DMS114 treated with DMSO at 0.1 percent for 48 hours (cell line): ENCODE measurements at regions not wholly inside any gene's neighbourhood (a gene's known extent, or its start where the extent isn't known, plus 50 kb on each side); places are given as distances from the start of the nearest gene placed in this dataset.
"Not testable (repeated sequence)": the region's sequence is repeated elsewhere in the genome, so short reads cannot be mapped to it uniquely, and the experiment has no call there.

Source experiments
- DNase-seq: peaks from one replicate; lab custom pipeline; 2025; ENCODE audit not compliant: unreplicated experiment; lab: John Stamatoyannopoulos, UW

DNA sequence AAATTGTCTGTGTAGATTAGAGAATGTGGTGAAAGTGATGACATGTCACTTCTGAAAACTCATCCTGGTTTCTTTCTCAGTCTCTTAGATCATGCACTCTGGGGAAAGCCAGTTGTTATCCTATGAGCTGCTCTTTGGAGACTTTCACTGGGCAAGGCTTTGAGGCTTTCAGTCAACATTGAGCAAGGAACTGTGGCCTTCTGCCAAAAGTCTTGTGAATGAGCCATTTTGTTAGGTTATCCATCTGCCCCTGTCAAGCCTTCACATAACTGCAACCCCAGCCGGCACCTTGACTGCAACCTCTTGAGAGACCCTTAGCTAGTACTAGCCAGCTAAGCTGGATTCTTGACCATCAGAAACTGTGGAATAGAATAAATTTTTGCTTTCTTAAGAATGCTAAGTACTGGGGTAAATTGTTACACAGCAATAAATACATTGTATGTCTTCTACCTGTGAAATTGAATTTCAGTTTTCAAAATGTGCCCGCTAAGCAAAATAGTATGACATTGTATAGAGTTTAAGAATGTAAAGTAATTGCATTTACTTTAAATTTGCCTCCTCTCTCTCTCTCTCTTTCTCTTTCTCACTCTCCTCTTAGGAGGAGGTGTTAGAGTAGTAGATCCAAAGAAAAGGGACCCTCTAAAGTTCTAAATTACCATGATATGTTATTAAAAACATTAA, 1273.0 kb downstream of the RAPGEF2 start:
- DNase-seq = no peak

DNA sequence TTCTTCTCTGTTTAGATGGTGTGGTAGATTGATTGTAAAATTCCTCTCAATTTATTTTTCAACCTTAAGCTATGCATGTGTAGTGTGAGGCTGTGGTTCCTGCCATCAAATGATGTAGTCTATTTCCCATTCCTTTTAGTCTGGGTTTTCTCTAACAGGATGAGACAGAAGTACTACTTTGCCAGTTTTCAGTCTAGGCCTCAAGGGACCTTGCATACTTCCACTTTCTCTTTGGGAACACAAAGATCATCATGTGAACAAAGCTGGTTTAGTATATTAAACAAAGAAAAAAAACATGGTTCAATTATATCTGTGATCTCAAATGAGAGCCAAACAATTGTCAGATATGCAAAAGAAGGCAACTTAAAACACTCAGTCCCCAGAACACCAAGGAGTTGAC, 1284.0 kb downstream of the RAPGEF2 start:
- DNase-seq = no peak

DNA sequence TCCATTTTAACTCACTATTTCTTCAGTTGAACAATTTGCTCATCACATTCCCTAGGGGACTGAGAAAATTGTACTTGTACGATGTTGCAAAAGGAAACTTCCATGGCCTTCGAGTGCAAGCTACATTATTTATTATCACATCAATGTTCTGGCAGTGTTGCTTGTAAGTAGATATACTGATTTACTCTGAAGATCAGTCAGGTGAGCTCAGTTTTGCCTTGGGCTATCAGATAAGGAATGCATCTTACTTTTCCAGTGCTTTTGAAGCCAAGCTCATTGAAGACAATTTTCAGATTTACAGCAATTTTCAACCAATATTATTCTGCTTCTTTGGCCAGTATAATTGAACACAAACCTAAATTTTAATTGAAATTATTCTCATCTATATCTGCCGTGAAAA, 1296.9 kb downstream of the RAPGEF2 start:
- DNase-seq = no peak

DNA sequence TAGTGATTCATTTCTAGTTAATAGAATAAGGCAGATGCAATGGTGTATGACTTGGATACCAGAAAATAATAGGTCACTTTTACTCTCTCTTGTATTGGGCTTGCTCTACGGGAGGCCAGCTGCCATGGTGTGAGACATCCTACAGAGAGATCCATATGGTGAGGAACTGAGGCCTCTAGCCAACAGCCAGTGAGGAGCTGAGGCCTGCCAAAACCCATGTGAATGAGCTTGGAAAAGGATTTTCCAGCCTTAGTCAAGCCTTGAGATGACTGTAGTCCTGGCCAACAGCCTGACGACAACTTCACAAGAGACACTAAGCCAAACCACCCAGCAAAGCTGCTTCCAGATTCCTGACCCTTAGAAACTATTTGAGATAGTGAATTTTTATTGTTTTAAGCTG, 1300.2 kb downstream of the RAPGEF2 start:
- no peak for DNase-seq

DNA sequence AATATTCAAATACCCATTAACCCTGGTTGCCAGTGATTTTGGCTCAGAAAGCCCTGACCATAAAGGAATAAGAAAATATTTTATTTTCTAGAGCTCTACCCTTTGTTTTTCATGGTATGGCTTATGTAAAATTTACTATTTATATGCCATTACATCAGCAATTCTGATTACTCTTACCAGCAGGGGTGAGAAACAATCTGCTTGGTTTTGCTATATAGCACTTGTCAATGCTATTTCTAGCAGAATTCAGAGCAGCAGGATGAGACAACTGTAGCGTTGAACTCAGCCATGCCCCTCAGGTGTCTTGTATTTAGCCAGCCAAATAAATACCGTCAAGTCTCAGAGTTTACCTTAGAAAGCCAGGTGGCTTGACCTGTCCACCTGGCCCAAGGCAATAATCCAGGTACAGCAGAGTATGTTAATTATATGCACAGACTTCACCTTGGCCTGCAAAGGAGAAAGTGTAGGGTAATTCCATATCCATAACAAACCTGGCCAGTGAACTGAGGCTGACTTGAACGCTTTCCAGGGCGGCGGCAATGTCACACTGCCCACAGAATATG, 1303.5 kb downstream of the RAPGEF2 start:
- DNase-seq = no peak

DNA sequence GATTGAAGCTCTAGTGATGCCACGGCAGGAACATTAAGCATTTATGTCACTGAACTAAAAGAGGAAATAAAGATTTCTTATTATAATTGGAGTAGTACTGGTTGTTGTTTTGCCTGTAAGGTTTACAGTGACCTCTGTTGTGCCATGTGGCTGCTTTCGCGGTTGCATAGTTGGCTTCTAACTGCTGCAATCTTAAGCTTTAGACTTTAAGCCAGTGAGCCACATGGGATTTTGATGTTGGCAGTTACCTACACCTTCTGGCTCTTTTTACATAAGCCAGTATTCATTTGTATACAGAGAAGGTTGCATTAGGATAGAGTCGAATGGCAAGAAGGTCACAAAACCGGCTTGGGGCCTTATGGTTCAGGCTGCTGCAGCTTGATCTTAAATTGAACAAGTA, 1311.6 kb downstream of the RAPGEF2 start:
- no peak for DNase-seq

DNA sequence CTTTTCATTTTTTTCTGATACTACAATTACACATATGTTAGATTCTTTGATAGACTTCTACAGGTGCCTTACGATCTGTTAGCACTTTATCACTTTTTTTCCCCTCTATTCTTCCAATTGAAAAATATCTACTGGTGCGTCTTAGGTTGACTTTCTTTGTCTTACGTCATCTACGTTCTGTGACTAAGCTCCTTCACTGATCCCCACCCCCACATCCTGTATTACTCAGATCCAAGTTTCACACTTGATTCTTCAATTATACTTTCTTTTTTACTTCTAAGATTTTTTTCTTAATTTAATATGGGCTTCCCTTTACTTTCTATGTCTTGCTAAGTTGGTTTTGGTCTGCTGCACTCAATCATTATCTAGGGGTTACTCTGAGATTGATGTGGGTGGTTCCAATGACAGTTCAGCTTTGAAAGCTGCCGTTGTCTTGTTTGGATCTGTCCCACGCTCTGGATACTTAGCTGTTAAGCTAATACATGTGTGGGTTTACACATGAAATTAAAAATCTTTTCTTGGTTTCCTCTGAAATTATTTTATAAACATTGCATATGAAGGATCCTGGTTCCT, 1321.1 kb downstream of the RAPGEF2 start:
- DNase-seq = no peak

DNA sequence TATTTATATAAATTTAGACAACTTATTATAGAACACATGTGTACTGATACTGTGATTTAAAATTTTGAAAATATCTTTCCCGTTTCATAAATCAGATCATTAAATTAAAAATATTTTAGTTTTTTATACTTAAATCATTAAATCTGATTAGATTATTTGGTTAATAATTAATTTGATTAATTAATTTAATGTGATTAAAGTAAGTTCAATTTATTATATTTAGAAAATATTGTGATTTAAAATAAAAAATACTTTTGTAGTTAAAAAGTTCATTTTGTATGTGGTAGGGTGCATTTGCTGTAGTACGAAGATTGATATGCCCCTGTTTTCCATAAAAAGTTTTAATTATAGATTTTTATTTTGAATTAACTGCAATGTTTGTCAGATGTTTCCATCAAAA, 1323.4 kb downstream of the RAPGEF2 start:
- no peak for DNase-seq

DNA sequence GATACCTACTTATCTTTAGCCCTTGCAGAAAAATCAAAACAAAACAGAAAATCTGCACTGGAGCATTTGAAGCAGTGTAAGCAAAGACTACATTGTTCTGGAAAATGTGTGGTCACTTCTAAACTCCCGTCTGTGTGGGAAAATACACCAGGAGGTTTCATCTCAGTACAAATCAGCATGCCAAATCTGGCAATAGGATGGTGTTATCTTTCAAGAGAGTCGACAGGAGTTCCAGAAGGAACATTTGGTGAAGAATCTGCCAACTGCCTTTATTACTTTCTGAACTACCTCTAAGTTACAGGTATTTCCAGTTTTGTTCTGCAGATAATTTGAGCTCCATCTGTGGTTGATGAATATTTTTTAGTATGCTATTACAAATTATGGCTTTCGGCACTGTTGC, 1348.0 kb downstream of the RAPGEF2 start:
- no peak for DNase-seq

DNA sequence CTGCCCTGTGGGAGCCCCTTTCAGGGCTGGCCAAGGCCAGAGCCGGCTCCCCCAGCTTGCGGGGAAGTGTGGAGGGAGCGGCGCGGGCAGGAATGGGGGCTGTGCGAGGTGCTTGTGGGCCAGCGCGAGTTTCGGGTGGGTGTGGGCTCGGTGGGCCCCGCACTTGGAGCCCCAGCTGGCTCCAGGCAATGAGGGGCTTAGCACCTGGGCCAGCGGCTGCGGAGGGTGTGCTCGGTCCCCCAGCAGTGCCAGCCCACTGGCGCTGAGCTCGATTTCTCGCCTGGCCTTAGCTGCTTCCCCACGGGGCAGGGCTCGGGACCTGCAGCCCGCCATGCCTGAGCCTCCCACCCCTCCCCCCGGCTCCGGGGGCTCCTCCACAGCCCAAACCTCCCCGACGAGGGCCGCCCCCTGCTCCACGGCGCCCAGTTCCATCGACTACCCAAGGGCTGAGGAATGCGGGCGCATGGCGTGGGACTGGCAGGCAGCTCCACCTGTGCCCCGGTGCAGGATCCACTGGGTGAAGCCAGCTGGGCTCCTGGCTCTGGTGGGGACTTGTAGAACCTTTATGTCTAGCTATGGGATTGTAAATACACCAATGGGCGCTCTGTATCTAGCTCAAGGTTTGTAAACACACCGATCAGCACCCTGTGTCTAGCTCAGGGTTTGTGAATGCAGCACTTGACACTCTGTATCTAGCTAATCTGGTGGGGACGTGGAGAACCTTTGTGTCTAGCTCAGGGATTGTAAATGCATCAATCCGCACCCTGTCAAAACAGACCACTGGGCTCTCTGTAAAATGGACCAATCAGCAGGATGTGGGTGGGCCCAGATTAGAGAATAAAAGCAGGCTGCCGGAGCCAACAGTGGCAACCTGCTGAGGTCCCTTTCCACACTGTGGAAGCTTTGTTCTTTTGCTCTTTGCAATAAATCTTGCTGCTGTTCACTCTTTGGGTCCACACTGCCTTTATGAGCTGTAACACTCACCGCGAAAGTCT, 1379.1 kb downstream of the RAPGEF2 start:
- DNase-seq = not testable (repeated sequence)

DNA sequence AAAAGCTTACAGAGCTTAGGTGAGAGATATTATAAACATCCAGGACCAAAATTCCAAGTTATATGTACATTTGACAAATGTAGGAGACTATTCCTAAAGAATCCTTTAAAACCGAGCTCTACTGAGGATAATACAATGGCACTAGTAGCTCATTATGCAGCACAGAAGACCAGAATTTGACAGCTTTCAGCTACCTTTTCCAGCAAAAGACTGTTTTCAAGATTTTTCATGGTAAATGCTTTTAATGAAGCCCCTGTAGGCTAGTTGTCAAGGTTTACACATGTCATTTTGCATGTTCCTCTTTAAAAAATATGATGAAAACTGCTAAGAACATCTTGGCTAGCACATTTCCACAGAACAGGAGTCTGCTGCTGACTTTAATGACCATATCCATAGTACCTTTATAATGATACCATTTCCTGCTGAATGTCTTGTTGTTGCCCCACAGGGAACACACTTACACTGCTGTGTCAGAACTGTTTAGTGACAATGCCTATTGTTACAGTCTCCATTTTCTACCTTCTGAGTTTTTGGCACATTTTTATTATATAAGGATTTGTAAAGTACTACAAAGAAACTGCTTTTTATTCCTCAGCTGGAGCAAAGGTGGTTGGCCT, 1382.3 kb downstream of the RAPGEF2 start:
- DNase-seq = no peak

DNA sequence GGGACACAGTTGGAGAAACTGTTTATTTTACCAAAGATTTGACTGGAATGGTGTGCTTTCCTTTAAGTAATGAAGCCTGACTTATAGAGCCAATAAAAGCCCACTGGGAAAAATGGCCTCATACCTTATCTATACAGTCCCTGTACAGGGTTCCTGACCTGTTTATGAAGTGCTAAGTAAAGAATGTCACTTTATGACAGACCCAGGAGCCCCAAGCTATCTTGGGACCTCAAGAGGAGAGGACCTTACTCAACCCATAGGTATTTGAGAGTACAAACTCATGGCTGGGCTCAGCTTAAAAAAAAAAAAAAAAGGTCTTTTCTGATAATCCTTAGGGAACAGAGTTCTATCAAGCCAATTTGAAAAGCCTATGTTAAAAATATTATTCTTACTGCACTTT, 1389.3 kb downstream of the RAPGEF2 start:
- DNase-seq = no peak

DNA sequence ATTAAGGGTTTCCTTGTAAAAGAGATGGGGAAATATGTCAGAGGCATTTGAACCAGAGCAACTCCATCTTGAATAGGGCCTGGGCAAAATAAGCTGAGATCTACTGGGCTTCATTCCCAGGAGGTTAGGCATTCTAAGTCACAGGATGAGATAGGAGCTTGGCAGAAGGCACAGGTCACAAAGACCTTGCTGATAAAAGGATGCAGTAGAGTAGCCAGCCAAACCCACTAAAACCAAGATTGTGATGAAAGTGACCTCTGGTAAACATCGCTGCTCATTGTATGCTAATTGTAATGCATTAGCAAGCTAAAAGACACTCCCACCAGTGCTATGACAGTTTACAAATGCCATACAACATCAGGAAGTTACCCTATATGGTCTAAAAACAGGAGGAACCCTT, 1390.3 kb downstream of the RAPGEF2 start:
- DNase-seq = no peak

DNA sequence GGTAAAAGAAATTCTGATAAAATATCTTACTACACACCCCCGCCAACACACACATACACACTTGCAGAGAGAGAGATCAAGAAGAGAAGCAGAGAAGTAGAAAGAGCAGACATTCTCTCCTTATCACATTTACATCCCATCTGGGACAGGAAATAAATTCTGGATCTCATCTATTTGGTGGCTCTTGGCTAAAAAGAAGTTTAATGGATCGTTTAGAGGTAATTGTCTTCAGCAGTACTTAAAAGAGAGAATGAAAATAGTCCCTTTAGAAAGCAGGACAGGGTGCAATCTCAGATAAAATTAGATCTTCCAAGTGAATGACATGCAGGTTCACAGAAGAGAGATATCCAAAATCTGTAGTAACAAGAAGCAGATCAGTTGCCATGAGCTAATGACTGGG, 1392.5 kb downstream of the RAPGEF2 start:
- DNase-seq = no peak

DNA sequence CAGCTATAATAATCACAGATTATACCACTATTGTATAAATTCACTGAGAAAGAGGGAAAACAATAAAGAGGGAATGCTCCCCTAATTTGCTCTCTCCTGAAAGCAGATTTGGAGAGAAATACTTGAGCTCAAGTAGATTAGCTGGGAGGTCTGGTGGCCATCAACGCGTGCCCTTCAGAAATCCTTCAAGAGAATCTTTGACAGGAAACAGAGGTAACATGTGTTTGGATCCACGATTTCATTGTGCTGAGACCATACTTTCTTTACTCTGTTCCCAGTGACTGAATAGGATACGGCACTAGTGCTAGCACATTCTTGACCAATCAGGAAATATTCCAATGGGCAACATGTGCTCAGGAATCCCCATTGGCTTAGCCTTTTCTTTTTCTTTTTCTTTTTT, 1395.3 kb downstream of the RAPGEF2 start:
- no peak for DNase-seq

DNA sequence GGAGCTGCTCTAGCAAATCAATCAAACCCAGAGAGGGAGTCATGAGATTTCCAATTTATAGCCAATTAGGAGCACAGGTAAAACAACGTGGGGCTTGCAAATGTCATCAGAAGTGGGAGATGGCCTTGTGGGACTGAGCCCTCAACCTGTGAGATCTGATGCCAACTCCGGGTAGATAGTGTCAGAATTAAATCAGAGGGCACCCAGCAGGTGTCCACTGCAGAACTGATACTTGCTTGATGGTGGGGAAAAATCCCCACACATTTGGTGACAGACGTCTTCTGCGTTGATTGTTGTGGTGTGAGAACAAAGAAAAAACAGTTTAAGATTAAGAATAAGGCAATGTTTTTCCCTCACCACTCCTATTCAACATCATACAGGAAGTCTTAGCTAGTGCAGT, 1402.8 kb downstream of the RAPGEF2 start:
- no peak for DNase-seq

DNA sequence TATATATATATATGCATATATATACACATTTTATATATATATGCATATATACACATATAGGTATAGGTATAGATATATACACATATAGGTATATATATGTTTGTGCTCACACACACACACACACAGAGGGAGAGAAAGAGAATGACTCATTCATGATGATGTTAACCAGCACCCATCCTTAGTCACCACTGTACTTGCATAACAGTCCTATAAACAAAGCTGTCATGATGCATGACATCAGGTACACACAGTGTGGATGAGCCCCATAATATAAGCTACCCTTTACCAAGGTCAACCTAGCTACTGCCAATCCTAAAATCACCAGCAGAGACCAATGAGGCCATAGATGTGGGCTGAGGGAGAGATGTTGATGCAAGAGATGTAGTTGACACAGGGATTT, 1408.0 kb downstream of the RAPGEF2 start:
- no peak for DNase-seq

DNA sequence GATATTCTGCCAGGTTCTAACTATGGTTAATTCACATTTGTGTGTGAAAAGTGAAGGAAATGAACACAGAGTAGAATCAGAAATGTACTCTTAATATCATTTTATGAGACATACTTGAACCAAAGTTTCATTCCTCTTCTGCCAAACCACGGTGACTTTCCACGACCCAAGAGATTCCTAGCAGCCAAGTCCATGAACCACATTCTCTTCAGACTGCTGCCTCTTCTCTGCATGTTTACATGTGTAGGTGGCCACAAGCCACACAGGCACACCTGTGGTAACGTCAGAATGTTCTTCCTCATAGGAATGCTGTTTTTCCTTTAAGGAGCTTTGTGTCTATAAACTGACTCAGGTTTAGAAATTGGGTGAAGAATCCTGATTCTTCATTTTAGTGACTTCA, 1411.2 kb downstream of the RAPGEF2 start:
- no peak for DNase-seq

DNA sequence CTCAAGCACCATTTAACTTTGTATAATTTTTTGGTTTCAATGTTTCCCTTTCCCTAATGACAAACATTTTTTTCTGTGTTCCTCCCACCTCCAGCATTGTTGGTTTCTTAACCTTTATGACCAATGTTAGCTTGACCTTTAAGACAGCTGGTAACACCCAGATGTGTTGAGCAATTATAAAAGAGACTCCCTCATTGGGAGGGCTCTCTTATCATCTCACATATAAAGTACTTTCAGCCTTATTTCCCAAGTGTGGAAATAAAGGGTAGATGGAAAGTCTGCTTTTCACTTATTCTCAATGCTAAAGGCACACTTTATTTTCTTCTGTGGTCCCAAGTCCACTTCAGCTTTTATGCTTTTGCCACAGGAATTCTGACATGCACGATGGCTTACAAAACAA, 1420.4 kb downstream of the RAPGEF2 start:
- no peak for DNase-seq

DNA sequence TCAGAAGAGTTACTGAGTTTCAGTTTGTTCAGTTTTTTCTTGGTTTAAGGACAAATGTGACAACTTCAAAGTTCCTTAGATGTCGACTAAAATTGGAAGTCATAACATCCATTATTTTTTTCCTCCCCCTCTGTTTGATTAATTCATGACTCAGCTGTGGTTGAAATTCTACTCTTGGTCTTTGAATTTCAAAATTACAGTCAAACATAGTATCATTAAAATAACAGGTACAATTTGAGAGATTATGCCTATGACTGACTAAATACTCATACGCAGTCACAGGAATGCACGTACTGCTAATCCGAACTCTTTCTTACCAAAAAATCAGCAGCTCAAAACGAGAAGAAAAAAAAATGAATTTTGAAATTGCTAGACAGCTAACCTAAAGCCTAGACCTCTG, 1434.8 kb downstream of the RAPGEF2 start:
- DNase-seq = no peak

DNA sequence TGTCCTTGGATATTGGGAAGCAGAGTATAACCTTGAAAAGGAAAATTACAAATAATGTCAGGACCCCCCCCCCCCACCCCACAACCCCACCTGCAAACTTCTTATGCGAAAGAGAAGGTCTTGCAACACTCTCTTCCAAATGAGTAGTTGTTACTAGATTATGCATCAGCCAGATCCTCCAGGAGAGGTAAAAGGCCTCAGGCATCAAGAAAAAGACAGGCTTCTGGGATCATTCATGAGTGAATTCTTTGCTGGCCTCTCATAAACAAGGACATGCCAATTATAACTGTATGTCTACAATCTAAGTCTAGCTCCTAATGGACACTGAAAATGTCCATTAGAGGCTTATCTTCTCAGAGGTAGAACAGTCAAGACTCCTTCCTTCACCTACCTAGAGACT, 1443.3 kb downstream of the RAPGEF2 start:
- no peak for DNase-seq
